Keratinocyte (primary cell): ENCODE measurements at regions not wholly inside any gene's neighbourhood (a gene's known extent, or its start where the extent isn't known, plus 50 kb on each side); places are given as distances from the start of the nearest gene placed in this dataset.

Experiments
- DNase-seq: peaks from one replicate; pipeline ENCODE4 v3.0.0-alpha.2; 2011; ENCODE audit warnings: low read depth, missing footprints, low spot score
- FAIRE-seq: peaks from 2 replicates; lab custom pipeline; 2011; peaks lifted over from hg19 to GRCh38; lab: Jason Lieb, UNC
- H2AFZ ChIP-seq: 2 replicates; pipeline ENCODE4 v1.6.0; 2012; ENCODE audit warnings: low read length, control low read depth, inconsistent platforms; ENCODE audit not compliant: control insufficient read depth
- H3K27ac ChIP-seq: 2 replicates; pipeline ENCODE4 v1.5.1; 2011; ENCODE audit warnings: low read length; ENCODE audit not compliant: control insufficient read depth, insufficient read depth
- H3K27me3 ChIP-seq: 3 replicates; pipeline ENCODE4 v1.6.0; 2011; ENCODE audit warnings: low read length; ENCODE audit not compliant: control insufficient read depth, insufficient read depth; ENCODE audit errors: extremely low read depth
- H3K36me3 ChIP-seq, 2 experiments: 2 replicates in 1 of 2; 3 replicates in 1 of 2; pipeline ENCODE4 v1.5.1; 2011; ENCODE audit warnings: low read length in 2 of 2, mild to moderate bottlenecking in 1 of 2; ENCODE audit not compliant: control insufficient read depth in 2 of 2, insufficient read depth in 2 of 2; ENCODE audit errors: extremely low read depth in 1 of 2
- H3K4me1 ChIP-seq: 3 replicates; pipeline ENCODE4 v1.5.1; 2011; ENCODE audit warnings: low read length; ENCODE audit not compliant: control insufficient read depth, insufficient read depth; ENCODE audit errors: extremely low read depth
- H3K4me2 ChIP-seq: 3 replicates; pipeline ENCODE4 v1.6.0; 2011; ENCODE audit warnings: low read depth, low read length; ENCODE audit not compliant: control insufficient read depth, insufficient read depth; ENCODE audit errors: extremely low read depth
- H3K4me3 ChIP-seq, 3 experiments: fragments of 200-600 bp in 1 of 3; sonication (generic) in 1 of 3; 2 replicates in 2 of 3; 3 replicates in 1 of 3; pipeline ENCODE4 v1.5.1; 2011 to 2016; ENCODE audit warnings: low read length in 3 of 3, mild to moderate bottlenecking in 3 of 3, control low read depth in 2 of 3, inconsistent platforms in 1 of 3, low read depth in 1 of 3, mixed read lengths in 1 of 3, mixed run types in 1 of 3, moderate library complexity in 1 of 3; ENCODE audit not compliant: control insufficient read depth in 2 of 3, insufficient read depth in 2 of 3; ENCODE audit errors: extremely low read depth in 1 of 3
- H3K79me2 ChIP-seq: 2 replicates; pipeline ENCODE4 v1.6.0; 2012; ENCODE audit warnings: low read length; ENCODE audit not compliant: control insufficient read depth, insufficient read depth
- H3K9ac ChIP-seq: 3 replicates; pipeline ENCODE4 v1.6.0; 2011; ENCODE audit warnings: low read length; ENCODE audit not compliant: control insufficient read depth, insufficient read depth; ENCODE audit errors: extremely low read depth
- H3K9me1 ChIP-seq: 3 replicates; pipeline ENCODE4 v1.6.0; 2011; ENCODE audit warnings: low read length; ENCODE audit not compliant: control insufficient read depth, insufficient read depth; ENCODE audit errors: extremely low read depth
- H3K9me3 ChIP-seq: 2 replicates; pipeline ENCODE4 v1.5.1; 2012; ENCODE audit warnings: low read depth, low read length; ENCODE audit not compliant: control insufficient read depth
- H4K20me1 ChIP-seq: 3 replicates; pipeline ENCODE4 v1.6.0; 2011; ENCODE audit warnings: low read length; ENCODE audit not compliant: control insufficient read depth, insufficient read depth; ENCODE audit errors: extremely low read depth
- CTCF ChIP-seq, 3 experiments: IDR thresholded peaks in 1 of 3; conservative IDR thresholded peaks in 1 of 3; optimal IDR thresholded peaks in 1 of 3; 2 replicates in 2 of 3; 3 replicates in 1 of 3; pipeline versions ENCODE3 to v1.5.1; 2011; ENCODE audit warnings: low read length in 3 of 3, mild to moderate bottlenecking in 3 of 3, moderate library complexity in 2 of 3, control low read depth in 1 of 3, inconsistent platforms in 1 of 3; ENCODE audit not compliant: insufficient read depth in 2 of 3; ENCODE audit errors: extremely low read depth in 1 of 3
- EZH2 ChIP-seq: IDR thresholded peaks from one replicate; pipeline ENCODE4 v1.6.1; 2012; ENCODE audit warnings: inconsistent platforms, mild to moderate bottlenecking, low read length, moderate library complexity
- dilution Hi-C: fragments of 300-500 bp; cut with MboI; formaldehyde crosslinking; loops from one replicate; pipeline ENCODE4 v1.7.0; 2020; ENCODE audit warnings: low sequenced_read_pairs; ENCODE audit not compliant: extremely low pct_ligation_motif_present

GRCh38 chr1:73770109-73770905, 427.7 kb downstream of the LRRIQ3 start:
- Histone ChIP-seq H3K79me2 (no peaks in the 10 kb centered on the region), H3K4me2 (no peak overlapping the region), H4K20me1 (no peaks in the 10 kb centered on the region), H3K9me3 (peaks cover 3% of the 10 kb centered on the region), H3K27me3 (no peaks in the 10 kb centered on the region), H3K9ac (no peak overlapping the region), H3K4me1 (no peaks in the 10 kb centered on the region), H3K9me1 (no peaks in the 10 kb centered on the region), H3K27ac (no peak overlapping the region), H2AFZ (no peak overlapping the region), H3K4me3 (no peak overlapping the region), H3K36me3 (no peaks in the 10 kb centered on the region)
- TF ChIP-seq EZH2: no peak
- no peak for TF ChIP-seq CTCF (optimal IDR thresholded peaks at IDR 0.05 in 1 of 3, IDR thresholded peaks at IDR 0.05 in 1 of 3, conservative IDR thresholded peaks at IDR 0.05 in 1 of 3; ENCODE audit: extremely low read depth in 1 of 3, insufficient read depth in 2 of 3, low read length in 3 of 3)
- DNase-seq (no peak), FAIRE-seq (no peak)
- dilution Hi-C loops: no loop called here

GRCh38 chr1:73766786-73767348, 431.1 kb downstream of the LRRIQ3 start:
- Histone ChIP-seq H3K4me1 (no peaks in the 10 kb centered on the region), H2AFZ (no peak overlapping the region), H3K36me3 (no peaks in the 10 kb centered on the region), H4K20me1 (no peaks in the 10 kb centered on the region), H3K9me1 (no peaks in the 10 kb centered on the region), H3K27ac (no peak overlapping the region), H3K79me2 (no peaks in the 10 kb centered on the region), H3K9me3 (peaks cover 3% of the 10 kb centered on the region), H3K4me3 (no peak overlapping the region), H3K4me2 (no peak overlapping the region), H3K27me3 (no peaks in the 10 kb centered on the region), H3K9ac (no peak overlapping the region)
- dilution Hi-C loops: no loop called here
- TF ChIP-seq EZH2 (no peak), CTCF (optimal IDR thresholded peaks at IDR 0.05 in 1 of 3, IDR thresholded peaks at IDR 0.05 in 1 of 3, conservative IDR thresholded peaks at IDR 0.05 in 1 of 3; ENCODE audit: extremely low read depth in 1 of 3, insufficient read depth in 2 of 3, low read length in 3 of 3) (no peak)
- FAIRE-seq (no peak), DNase-seq (no peak)
